ENCODE measurements at regions not wholly inside any gene's neighbourhood (a gene's known extent, or its start where the extent isn't known, plus 50 kb on each side); places are given as distances from the start of the nearest gene placed in this dataset.
"Not testable (repeated sequence)": the region's sequence is repeated elsewhere in the genome, so short reads cannot be mapped to it uniquely, and the experiment has no call there.

- DNase-seq; H3K27ac ChIP-seq (ENCODE audit: insufficient read depth in 1 of 2, low read depth in 1 of 2, low read length in 2 of 2, poor library complexity in 1 of 2, severe bottlenecking in 2 of 2); H3K36me3 ChIP-seq (ENCODE audit: control insufficient read depth in 4 of 4, insufficient read depth in 4 of 4, low read length in 3 of 4); CTCF ChIA-PET; H3K4me3 ChIP-seq (ENCODE audit: control insufficient read depth in 1 of 7, extremely low read depth in 1 of 7, insufficient read depth in 4 of 7, low read depth in 2 of 7, low read length in 6 of 7); H3K9me3 ChIP-seq (ENCODE audit: control extremely low read depth in 1 of 5, control insufficient read depth in 4 of 5, insufficient read depth in 2 of 5, low read depth in 1 of 5, low read length in 4 of 5); H3K27me3 ChIP-seq (replicated peaks in 2 of 5; ENCODE audit: control insufficient read depth in 4 of 5, insufficient read depth in 5 of 5, low read length in 4 of 5); POLR2A ChIA-PET; H3K4me1 ChIP-seq (ENCODE audit: control extremely low read depth in 1 of 4, control insufficient read depth in 4 of 4, insufficient read depth in 4 of 4, low read length in 3 of 4): not testable (repeated sequence)
Observed at GRCh38 chr5:11392-11791, 80.6 kb upstream of the PLEKHG4B start.

GRCh38 chr5:11898-12297, 80.1 kb upstream of the PLEKHG4B start:
- H3K4me3 ChIP-seq (ENCODE audit: control insufficient read depth in 1 of 7, extremely low read depth in 1 of 7, insufficient read depth in 4 of 7, low read depth in 2 of 7, low read length in 6 of 7) = no peak overlapping the region
- H3K4me1 ChIP-seq (ENCODE audit: control extremely low read depth in 1 of 4, control insufficient read depth in 4 of 4, insufficient read depth in 4 of 4, low read length in 3 of 4) = no peaks in the 10 kb centered on the region
- peaks cover 0 to 2% (median 0%) of the 10 kb centered on the region in 5 experiments for H3K9me3 ChIP-seq (ENCODE audit: control extremely low read depth in 1 of 5, control insufficient read depth in 4 of 5, insufficient read depth in 2 of 5, low read depth in 1 of 5, low read length in 4 of 5)
- CTCF ChIA-PET = no interaction called here
- POLR2A ChIA-PET = no interaction called here
- DNase-seq = peak; percentile 20 to 79 (median 54)
- no peak overlapping the region for H3K27ac ChIP-seq (ENCODE audit: insufficient read depth in 1 of 2, low read depth in 1 of 2, low read length in 2 of 2, poor library complexity in 1 of 2, severe bottlenecking in 2 of 2)
- WGBS (ENCODE audit: insufficient coverage) = 81% methylated on average over 11 of the region's 12 CpGs
- H3K27me3 ChIP-seq (replicated peaks in 2 of 5; ENCODE audit: control insufficient read depth in 4 of 5, insufficient read depth in 5 of 5, low read length in 4 of 5) = peaks cover 0 to 7% (median 0%) of the 10 kb centered on the region in 5 experiments
- H3K36me3 ChIP-seq (ENCODE audit: control insufficient read depth in 4 of 4, insufficient read depth in 4 of 4, low read length in 3 of 4) = no peaks in the 10 kb centered on the region

- no peaks in the 10 kb centered on the region for H3K4me1 ChIP-seq (ENCODE audit: control extremely low read depth in 1 of 4, control insufficient read depth in 4 of 4, insufficient read depth in 4 of 4, low read length in 3 of 4)
- CTCF ChIA-PET = no interaction called here
- peaks cover 0 to 2% (median 0%) of the 10 kb centered on the region in 5 experiments for H3K9me3 ChIP-seq (ENCODE audit: control extremely low read depth in 1 of 5, control insufficient read depth in 4 of 5, insufficient read depth in 2 of 5, low read depth in 1 of 5, low read length in 4 of 5)
- H3K27ac ChIP-seq (ENCODE audit: insufficient read depth in 1 of 2, low read depth in 1 of 2, low read length in 2 of 2, poor library complexity in 1 of 2, severe bottlenecking in 2 of 2) = no peak overlapping the region
- POLR2A ChIA-PET = no interaction called here
- DNase-seq = peak in 1 of 3 donors; percentile 14
- H3K27me3 ChIP-seq (replicated peaks in 2 of 5; ENCODE audit: control insufficient read depth in 4 of 5, insufficient read depth in 5 of 5, low read length in 4 of 5) = peaks cover 0 to 7% (median 0%) of the 10 kb centered on the region in 5 experiments
- H3K36me3 ChIP-seq (ENCODE audit: control insufficient read depth in 4 of 4, insufficient read depth in 4 of 4, low read length in 3 of 4) = no peaks in the 10 kb centered on the region
- WGBS (ENCODE audit: insufficient coverage) = 62% methylated on average over 4 of the region's 7 CpGs
- no peak overlapping the region for H3K4me3 ChIP-seq (ENCODE audit: control insufficient read depth in 1 of 7, extremely low read depth in 1 of 7, insufficient read depth in 4 of 7, low read depth in 2 of 7, low read length in 6 of 7)
Observed at GRCh38 chr5:13234-13633, 78.7 kb upstream of the PLEKHG4B start.

- DNase-seq; H3K4me1 ChIP-seq (ENCODE audit: control extremely low read depth in 1 of 4, control insufficient read depth in 4 of 4, insufficient read depth in 4 of 4, low read length in 3 of 4); POLR2A ChIA-PET; H3K27ac ChIP-seq (ENCODE audit: insufficient read depth in 1 of 2, low read depth in 1 of 2, low read length in 2 of 2, poor library complexity in 1 of 2, severe bottlenecking in 2 of 2); H3K9me3 ChIP-seq (ENCODE audit: control extremely low read depth in 1 of 5, control insufficient read depth in 4 of 5, insufficient read depth in 2 of 5, low read depth in 1 of 5, low read length in 4 of 5); H3K27me3 ChIP-seq (replicated peaks in 2 of 5; ENCODE audit: control insufficient read depth in 4 of 5, insufficient read depth in 5 of 5, low read length in 4 of 5); CTCF ChIA-PET; H3K4me3 ChIP-seq (ENCODE audit: control insufficient read depth in 1 of 7, extremely low read depth in 1 of 7, insufficient read depth in 4 of 7, low read depth in 2 of 7, low read length in 6 of 7); H3K36me3 ChIP-seq (ENCODE audit: control insufficient read depth in 4 of 4, insufficient read depth in 4 of 4, low read length in 3 of 4): not testable (repeated sequence)
- no CpG with 5 or more reads among the region's 2 CpGs for WGBS (ENCODE audit: insufficient coverage)
Observed at GRCh38 chr5:14676-15075, 77.3 kb upstream of the PLEKHG4B start.

- CTCF ChIA-PET = interaction anchor here (1.0 kb wide), 1 partner anchor 19 kb away, joined by 3 read pairs; no protein-coding TSS in a partner anchor
Observed at GRCh38 chr5:20276-20675, 71.7 kb upstream of the PLEKHG4B start.

GRCh38 chr5:21654-22233, 70.2 kb upstream of the PLEKHG4B start:
- no peaks in the 10 kb centered on the region for H3K36me3 ChIP-seq (ENCODE audit: control insufficient read depth in 4 of 4, insufficient read depth in 4 of 4, low read length in 3 of 4)
- H3K27ac ChIP-seq (ENCODE audit: insufficient read depth in 1 of 2, low read depth in 1 of 2, low read length in 2 of 2, poor library complexity in 1 of 2, severe bottlenecking in 2 of 2) = no peak overlapping the region
- no peaks in the 10 kb centered on the region for H3K9me3 ChIP-seq (ENCODE audit: control extremely low read depth in 1 of 5, control insufficient read depth in 4 of 5, insufficient read depth in 2 of 5, low read depth in 1 of 5, low read length in 4 of 5)
- POLR2A ChIA-PET = no interaction called here
- no peak overlapping the region for H3K4me3 ChIP-seq (ENCODE audit: control insufficient read depth in 1 of 7, extremely low read depth in 1 of 7, insufficient read depth in 4 of 7, low read depth in 2 of 7, low read length in 6 of 7)
- DNase-seq = peak; percentile 39 to 58 (median 54)
- 40% methylated on average over 1 of the region's 5 CpGs for WGBS (ENCODE audit: insufficient coverage)
- H3K4me1 ChIP-seq (ENCODE audit: control extremely low read depth in 1 of 4, control insufficient read depth in 4 of 4, insufficient read depth in 4 of 4, low read length in 3 of 4) = no peaks in the 10 kb centered on the region
- CTCF ChIA-PET = no interaction called here
- H3K27me3 ChIP-seq (replicated peaks in 2 of 5; ENCODE audit: control insufficient read depth in 4 of 5, insufficient read depth in 5 of 5, low read length in 4 of 5) = peaks cover 0 to 18% (median 2%) of the 10 kb centered on the region in 5 experiments

More at GRCh38 chr5:20276-20675, 71.7 kb upstream of the PLEKHG4B start:
- H3K36me3 ChIP-seq (ENCODE audit: control insufficient read depth in 4 of 4, insufficient read depth in 4 of 4, low read length in 3 of 4); H3K9me3 ChIP-seq (ENCODE audit: control extremely low read depth in 1 of 5, control insufficient read depth in 4 of 5, insufficient read depth in 2 of 5, low read depth in 1 of 5, low read length in 4 of 5); DNase-seq; POLR2A ChIA-PET; H3K27ac ChIP-seq (ENCODE audit: insufficient read depth in 1 of 2, low read depth in 1 of 2, low read length in 2 of 2, poor library complexity in 1 of 2, severe bottlenecking in 2 of 2); H3K4me1 ChIP-seq (ENCODE audit: control extremely low read depth in 1 of 4, control insufficient read depth in 4 of 4, insufficient read depth in 4 of 4, low read length in 3 of 4); H3K4me3 ChIP-seq (ENCODE audit: control insufficient read depth in 1 of 7, extremely low read depth in 1 of 7, insufficient read depth in 4 of 7, low read depth in 2 of 7, low read length in 6 of 7): not testable (repeated sequence)
- WGBS (ENCODE audit: insufficient coverage) = 90% methylated on average over 4 of the region's 6 CpGs
- H3K27me3 ChIP-seq (replicated peaks in 2 of 5; ENCODE audit: control insufficient read depth in 4 of 5, insufficient read depth in 5 of 5, low read length in 4 of 5) = peaks cover 0 to 19% (median 3%) of the 10 kb centered on the region in 5 experiments

GRCh38 chr5:23907-24306, 68.1 kb upstream of the PLEKHG4B start:
- CTCF ChIA-PET, POLR2A ChIA-PET: not testable (repeated sequence)
- 87% methylated on average over 5 of the region's 6 CpGs for WGBS (ENCODE audit: insufficient coverage)

More at GRCh38 chr5:23907-24306, 68.1 kb upstream of the PLEKHG4B start:
- not testable (repeated sequence) for H3K36me3 ChIP-seq (ENCODE audit: control insufficient read depth in 4 of 4, insufficient read depth in 4 of 4, low read length in 3 of 4); H3K9me3 ChIP-seq (ENCODE audit: control extremely low read depth in 1 of 5, control insufficient read depth in 4 of 5, insufficient read depth in 2 of 5, low read depth in 1 of 5, low read length in 4 of 5); DNase-seq; H3K4me1 ChIP-seq (ENCODE audit: control extremely low read depth in 1 of 4, control insufficient read depth in 4 of 4, insufficient read depth in 4 of 4, low read length in 3 of 4); H3K27ac ChIP-seq (ENCODE audit: insufficient read depth in 1 of 2, low read depth in 1 of 2, low read length in 2 of 2, poor library complexity in 1 of 2, severe bottlenecking in 2 of 2); H3K4me3 ChIP-seq (ENCODE audit: control insufficient read depth in 1 of 7, extremely low read depth in 1 of 7, insufficient read depth in 4 of 7, low read depth in 2 of 7, low read length in 6 of 7)
- H3K27me3 ChIP-seq (replicated peaks in 2 of 5; ENCODE audit: control insufficient read depth in 4 of 5, insufficient read depth in 5 of 5, low read length in 4 of 5) = peaks cover 0 to 18% (median 0%) of the 10 kb centered on the region in 5 experiments

All from common myeloid progenitor, CD34-positive (primary cell).